Breast epithelium (tissue), 3 donors: ENCODE measurements at regions not wholly inside any gene's neighbourhood (a gene's known extent, or its start where the extent isn't known, plus 50 kb on each side); places are given as distances from the start of the nearest gene placed in this dataset.

Experiments used
- CTCF ChIP-seq, 3 donors: fragments of 450-650 bp; IDR thresholded peaks; one replicate each; pipeline ENCODE4 v1.5.1; 2016 to 2017; ENCODE audit warnings: antibody characterized with exemption in 3 of 3, mild to moderate bottlenecking in 3 of 3, moderate library complexity in 3 of 3
- POLR2A ChIP-seq: fragments of 450-650 bp; IDR thresholded peaks from one replicate; pipeline ENCODE4 v1.6.1; 2016; ENCODE audit warnings: antibody characterized with exemption, mild to moderate bottlenecking, moderate library complexity
- POLR2AphosphoS5 ChIP-seq, 3 donors: sonication (generic); formaldehyde crosslinking; IDR thresholded peaks; one replicate each; pipeline ENCODE4 v1.6.1; 2017; ENCODE audit warnings: antibody characterized with exemption in 3 of 3

DNA sequence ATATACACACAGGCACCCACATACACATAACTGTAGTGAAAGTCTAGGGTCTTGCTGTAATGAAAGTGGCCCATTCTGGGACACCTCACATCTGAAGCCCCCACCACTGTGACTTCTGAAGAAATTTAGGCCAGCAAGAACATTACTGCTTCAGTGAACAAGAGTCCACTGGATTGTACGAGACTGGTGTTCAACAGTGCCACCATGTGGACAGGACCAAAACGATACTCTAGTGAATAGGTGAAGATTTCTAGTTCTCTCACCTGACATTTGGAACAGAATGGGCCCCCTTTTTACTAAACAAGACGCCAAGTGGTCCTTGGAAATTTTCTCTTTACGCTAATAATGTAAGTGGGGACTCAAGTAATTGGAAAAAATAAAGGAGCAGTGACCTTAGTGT is 156.9 kb downstream of the MAFB start:
- TF ChIP-seq CTCF (IDR thresholded peaks at IDR 0.05) (peak in 1 of 3 donors; percentile 11), POLR2AphosphoS5 (IDR thresholded peaks at IDR 0.05) (no peak), POLR2A (no peak)
